ENCODE measurements at regions not wholly inside any gene's neighbourhood (a gene's known extent, or its start where the extent isn't known, plus 50 kb on each side); places are given as distances from the start of the nearest gene placed in this dataset.
"Not testable (repeated sequence)": the region's sequence is repeated elsewhere in the genome, so short reads cannot be mapped to it uniquely, and the experiment has no call there.

GRCh38 chr1:66480162-66480561 is 53.8 kb upstream of the SGIP1 start:
- no peaks in the 10 kb centered on the region for H3K9me3 Mint-ChIP-seq (ENCODE audit: insufficient read depth)
- ATAC-seq (ENCODE audit: low read depth) (no peak), DNase-seq (no peak)
- no peak overlapping the region for H3K4me2 ChIP-seq (replicated peaks; ENCODE audit: low read depth, low read length, poor library complexity, severe bottlenecking)
- H3K4me3 ChIP-seq (ENCODE audit: control extremely low read depth in 1 of 5, extremely low read depth in 1 of 5, insufficient read depth in 1 of 5, low read depth in 2 of 5, low read length in 4 of 5), result no peak overlapping the region
- peaks cover 0 to 6% (median 0%) of the 10 kb centered on the region in 4 experiments for H3K27me3 ChIP-seq (replicated peaks in 1 of 4; ENCODE audit: control extremely low read depth in 1 of 4, control insufficient read depth in 3 of 4, insufficient read depth in 4 of 4, low read length in 3 of 4)
- H3K27ac Mint-ChIP-seq, result no peak overlapping the region
- no CpG with 5 or more reads among the region's 3 CpGs for WGBS (ENCODE audit: insufficient coverage)
- intact Hi-C loops (cut with micrococcal nuclease), result no loop called here
- H3K4me1 Mint-ChIP-seq, result no peaks in the 10 kb centered on the region
- TF ChIP-seq EZH2 (IDR thresholded peaks at IDR 0.05; ENCODE audit: borderline replicate concordance, insufficient read depth, low read depth, low read length, poor library complexity, severe bottlenecking), result no peak
- no peak for TF ChIP-seq CTCF (IDR thresholded peaks at IDR 0.05)
- no peaks in the 10 kb centered on the region for H3K79me2 ChIP-seq (ENCODE audit: control insufficient read depth, insufficient read depth, low read length)
- CTCF ChIA-PET, result no interaction called here
- H3K9ac ChIP-seq (ENCODE audit: low read length), result no peak overlapping the region
- H4K20me1 ChIP-seq (ENCODE audit: control insufficient read depth, insufficient read depth, low read length, poor library complexity, severe bottlenecking), result no peaks in the 10 kb centered on the region
- POLR2A ChIA-PET, result no interaction called here
- H3K4me1 ChIP-seq (ENCODE audit: control insufficient read depth in 2 of 2, insufficient read depth in 2 of 2, low read length in 2 of 2), result no peaks in the 10 kb centered on the region
- no peak overlapping the region for H3K4me3 Mint-ChIP-seq
- peaks cover 0 to 7% (median 0%) of the 10 kb centered on the region in 3 donors for H3K9me3 ChIP-seq (ENCODE audit: control extremely low read depth in 1 of 3, control insufficient read depth in 2 of 3, insufficient read depth in 1 of 3, low read length in 2 of 3)
- H3K27me3 Mint-ChIP-seq, result peaks cover 17% of the 10 kb centered on the region
- no peak overlapping the region for H2AFZ ChIP-seq (ENCODE audit: insufficient read depth, low read depth, low read length, poor library complexity, severe bottlenecking)
- no peaks in the 10 kb centered on the region for H3K36me3 ChIP-seq (replicated peaks in 1 of 2; ENCODE audit: control extremely low read depth in 1 of 2, control insufficient read depth in 1 of 2, extremely low read depth in 1 of 2, insufficient read depth in 2 of 2, low read length in 1 of 2)
- H3K27ac ChIP-seq (ENCODE audit: low read length in 2 of 2), result no peak overlapping the region

GRCh38 chr1:66481215-66481614 is 52.7 kb upstream of the SGIP1 start:
- H3K4me1 Mint-ChIP-seq; CTCF ChIA-PET; H3K4me3 Mint-ChIP-seq; H3K36me3 ChIP-seq (replicated peaks in 1 of 2; ENCODE audit: control extremely low read depth in 1 of 2, control insufficient read depth in 1 of 2, extremely low read depth in 1 of 2, insufficient read depth in 2 of 2, low read length in 1 of 2); H2AFZ ChIP-seq (ENCODE audit: insufficient read depth, low read depth, low read length, poor library complexity, severe bottlenecking); intact Hi-C loops (cut with micrococcal nuclease); H3K4me2 ChIP-seq (replicated peaks; ENCODE audit: low read depth, low read length, poor library complexity, severe bottlenecking); H4K20me1 ChIP-seq (ENCODE audit: control insufficient read depth, insufficient read depth, low read length, poor library complexity, severe bottlenecking); ATAC-seq (ENCODE audit: low read depth); H3K9ac ChIP-seq (ENCODE audit: low read length); POLR2A ChIA-PET; DNase-seq; H3K27me3 ChIP-seq (replicated peaks in 1 of 4; ENCODE audit: control extremely low read depth in 1 of 4, control insufficient read depth in 3 of 4, insufficient read depth in 4 of 4, low read length in 3 of 4); H3K27me3 Mint-ChIP-seq; H3K79me2 ChIP-seq (ENCODE audit: control insufficient read depth, insufficient read depth, low read length); H3K9me3 Mint-ChIP-seq (ENCODE audit: insufficient read depth); H3K9me3 ChIP-seq (ENCODE audit: control extremely low read depth in 1 of 3, control insufficient read depth in 2 of 3, insufficient read depth in 1 of 3, low read length in 2 of 3); H3K27ac Mint-ChIP-seq; H3K27ac ChIP-seq (ENCODE audit: low read length in 2 of 2); H3K4me3 ChIP-seq (ENCODE audit: control extremely low read depth in 1 of 5, extremely low read depth in 1 of 5, insufficient read depth in 1 of 5, low read depth in 2 of 5, low read length in 4 of 5); H3K4me1 ChIP-seq (ENCODE audit: control insufficient read depth in 2 of 2, insufficient read depth in 2 of 2, low read length in 2 of 2): not testable (repeated sequence)
- WGBS (ENCODE audit: insufficient coverage), result 88% methylated on average over 14 of the region's 15 CpGs

All from B cell (primary cell).